ENCODE measurements at regions not wholly inside any gene's neighbourhood (a gene's known extent, or its start where the extent isn't known, plus 50 kb on each side); places are given as distances from the start of the nearest gene placed in this dataset.
"Not testable (repeated sequence)": the region's sequence is repeated elsewhere in the genome, so short reads cannot be mapped to it uniquely, and the experiment has no call there.

DNA sequence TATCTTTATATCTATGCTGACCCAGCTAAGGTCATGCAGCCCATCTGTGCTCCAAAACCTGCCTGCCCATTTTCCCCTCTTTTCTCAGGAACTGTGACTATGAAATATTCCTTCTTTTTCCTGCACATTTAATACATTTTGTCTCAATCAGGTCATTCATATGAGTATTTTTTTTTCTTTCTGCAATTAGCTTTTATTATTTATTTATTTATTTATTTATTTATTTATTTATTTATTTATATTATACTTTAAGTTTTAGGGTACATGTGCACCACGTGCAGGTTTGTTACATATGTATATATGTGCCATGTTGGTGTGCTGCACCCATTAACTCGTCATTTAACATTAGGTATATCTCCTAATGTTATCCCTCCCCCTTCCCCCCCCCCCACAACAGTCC lies 421.7 kb upstream of the PODXL start:
- intact Hi-C loops (cut with micrococcal nuclease): not testable (repeated sequence)
- WGBS, 2 experiments (ENCODE audit: extremely low coverage in 2 of 2, insufficient read length in 1 of 2): no CpG with 5 or more reads among the region's 2 CpGs

More for the DNA sequence above, 421.7 kb upstream of the PODXL start:
- H2AK5ac ChIP-seq (ENCODE audit: low read depth, low read length); dilution Hi-C loops (cut with HindIII; ENCODE audit: low sequenced_read_pairs, unreplicated experiment); H3K4me3 ChIP-seq (ENCODE audit: insufficient read depth, low read depth, low read length); DNase-seq; H3K27ac ChIP-seq (ENCODE audit: insufficient read depth, low read length); H3K9me3 ChIP-seq (ENCODE audit: control insufficient read depth, insufficient read depth, low read length); H3K23ac ChIP-seq (ENCODE audit: low read depth, low read length); H2BK120ac ChIP-seq (ENCODE audit: low read depth, low read length); H3K4me2 ChIP-seq (ENCODE audit: low read depth, low read length); H2BK15ac ChIP-seq (ENCODE audit: low read depth, low read length); H3K4ac ChIP-seq (ENCODE audit: low read depth, low read length); H3K79me1 ChIP-seq (ENCODE audit: low read depth in 1 of 2, low read length in 2 of 2); H4K20me1 ChIP-seq (ENCODE audit: insufficient read depth, low read length); H3K4me1 ChIP-seq (ENCODE audit: control insufficient read depth, insufficient read depth, low read length); ATAC-seq (ENCODE audit: low read depth); H2BK20ac ChIP-seq (ENCODE audit: low read depth, low read length); H4K5ac ChIP-seq (ENCODE audit: low read depth, low read length); H2AK9ac ChIP-seq (replicated peaks; ENCODE audit: low read depth, low read length, poor library complexity); H3K14ac ChIP-seq (replicated peaks; ENCODE audit: low read depth, low read length); H3K27me3 ChIP-seq (ENCODE audit: control insufficient read depth, insufficient read depth, low read length); H3K36me3 ChIP-seq (ENCODE audit: control insufficient read depth, insufficient read depth, low read length); H3K9me1 ChIP-seq (ENCODE audit: insufficient read depth, low read length); H4K91ac ChIP-seq (ENCODE audit: insufficient read depth, low read depth, low read length); H3K18ac ChIP-seq (ENCODE audit: low read depth, low read length); H3K56ac ChIP-seq (ENCODE audit: extremely low read depth, insufficient read depth, low read length); H2BK5ac ChIP-seq (ENCODE audit: low read depth, low read length, poor library complexity, severe bottlenecking); H4K8ac ChIP-seq (ENCODE audit: low read depth in 2 of 2, low read length in 2 of 2); H2AFZ ChIP-seq (replicated peaks; ENCODE audit: low read length, poor library complexity); POLR2A ChIA-PET (ENCODE audit: unreplicated experiment); H3K9ac ChIP-seq (ENCODE audit: low read depth, low read length); in situ Hi-C loops (cut with MboI; ENCODE audit: low sequenced_read_pairs); BruUV-seq (replicated peaks); CTCF ChIA-PET: not testable (repeated sequence)

All from IMR-90 (cell line).